Activated T-cell treated with anti-CD3 and anti-CD28 coated beads, Interleukin-2, amount 50 U/mL, for 24 hours (primary cell): ENCODE measurements at regions not wholly inside any gene's neighbourhood (a gene's known extent, or its start where the extent isn't known, plus 50 kb on each side); places are given as distances from the start of the nearest gene placed in this dataset.

Experiments
- DNase-seq: peaks from one replicate; pipeline ENCODE4 v3.0.0-alpha.2; 2020
- H3K27ac Mint-ChIP-seq: 2 replicates; pipeline ENCODE4 v1.8.0; 2020; ENCODE audit warnings: mild to moderate bottlenecking, mixed read lengths
- H3K27me3 Mint-ChIP-seq: 2 replicates; pipeline ENCODE4 v1.8.0; 2020; ENCODE audit warnings: mixed read lengths
- H3K36me3 Mint-ChIP-seq: 2 replicates; pipeline ENCODE4 v1.8.0; 2020; ENCODE audit warnings: low read depth, mixed read lengths
- H3K4me1 Mint-ChIP-seq: 2 replicates; pipeline ENCODE4 v1.8.0; 2020; ENCODE audit warnings: low read depth, mixed read lengths
- H3K4me3 Mint-ChIP-seq: 2 replicates; pipeline ENCODE4 v1.8.0; 2020; ENCODE audit warnings: mild to moderate bottlenecking, moderate library complexity, mixed read lengths
- H3K9me3 Mint-ChIP-seq: 2 replicates; pipeline ENCODE4 v1.8.0; 2020; ENCODE audit warnings: mixed read lengths

DNA sequence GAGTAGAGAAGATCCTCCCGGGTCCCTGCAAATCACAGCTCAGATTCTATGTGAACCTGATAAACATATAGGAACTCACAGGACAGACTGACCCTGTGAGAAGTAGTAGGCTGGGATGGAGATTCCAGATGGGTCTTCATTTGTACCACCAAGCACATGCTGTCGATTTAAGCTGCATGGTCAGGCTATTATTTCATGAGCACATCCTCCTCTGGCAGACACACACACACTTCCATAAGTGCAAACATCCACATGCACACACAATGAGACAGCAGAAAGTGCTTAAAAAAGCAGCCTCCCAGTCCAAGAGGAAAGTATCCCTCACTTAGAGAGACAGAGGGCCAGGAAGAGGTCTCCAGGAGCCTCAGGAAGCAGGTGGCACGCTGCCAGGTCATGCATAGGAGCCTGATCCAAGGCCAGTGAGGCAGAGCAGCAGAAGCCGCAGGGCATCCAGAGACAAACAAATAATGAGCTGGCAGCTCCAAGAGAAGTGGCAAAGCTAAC, 131.8 kb downstream of the UNC5CL start:
- Mint-ChIP-seq H3K27me3 (peaks cover 20% of the 10 kb centered on the region), H3K9me3 (no peaks in the 10 kb centered on the region), H3K36me3 (no peaks in the 10 kb centered on the region), H3K4me1 (peaks cover 9% of the 10 kb centered on the region), H3K27ac (no peak overlapping the region), H3K4me3 (no peak overlapping the region)
- DNase-seq, result no peak

DNA sequence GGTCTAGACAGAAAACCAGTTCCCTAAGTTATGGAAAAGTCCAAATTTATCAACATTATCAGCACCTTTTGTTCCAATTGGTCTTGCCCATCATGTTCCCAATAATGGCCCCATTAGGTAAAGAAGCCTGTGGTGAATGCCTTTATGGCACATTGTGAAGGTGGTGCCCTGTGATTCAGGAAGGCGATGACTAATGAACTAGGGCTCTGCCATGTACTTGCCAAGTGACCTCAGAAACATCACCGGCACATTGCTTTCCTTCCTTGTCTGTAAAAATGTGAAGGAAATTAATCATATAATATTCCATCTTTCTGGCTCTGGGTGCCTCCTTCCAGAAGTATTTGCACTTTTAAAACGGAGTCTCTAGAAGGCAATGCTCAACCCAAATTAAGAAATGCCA, 132.3 kb downstream of the UNC5CL start:
- Mint-ChIP-seq H3K36me3 (no peaks in the 10 kb centered on the region), H3K4me1 (peaks cover 9% of the 10 kb centered on the region), H3K9me3 (no peaks in the 10 kb centered on the region), H3K27ac (no peak overlapping the region), H3K4me3 (no peak overlapping the region), H3K27me3 (peaks cover 19% of the 10 kb centered on the region)
- no peak for DNase-seq

DNA sequence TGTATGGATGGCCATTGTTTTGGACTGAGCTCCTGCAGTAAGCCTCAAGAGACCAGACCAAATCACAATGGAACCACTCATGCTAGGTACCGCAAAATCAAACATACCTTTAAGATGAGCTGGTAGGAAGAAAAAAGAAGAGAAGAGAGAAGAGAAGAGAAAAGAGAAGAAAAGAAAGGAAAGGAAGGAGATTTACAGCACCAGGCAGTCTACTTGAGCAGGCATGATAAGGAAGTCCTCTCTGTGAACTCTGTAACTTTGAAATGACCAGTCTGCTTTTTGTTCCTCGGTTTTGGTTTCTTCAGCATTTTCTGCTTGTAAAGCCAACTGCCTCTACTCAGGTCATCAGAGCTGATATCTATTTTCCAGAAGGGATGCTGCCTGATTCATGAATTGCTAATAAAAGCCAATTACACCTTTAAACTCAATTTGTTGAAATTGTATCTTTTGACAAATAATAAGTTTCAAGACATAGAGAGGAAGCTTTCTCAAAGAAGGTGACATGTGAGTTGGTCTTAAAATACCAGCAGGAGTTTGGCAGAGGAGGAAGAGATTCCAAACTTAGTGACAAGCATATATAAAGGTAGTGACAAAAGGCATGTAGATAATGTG, 134.3 kb downstream of the UNC5CL start:
- H3K4me1 Mint-ChIP-seq, result no peaks in the 10 kb centered on the region
- peaks cover 19% of the 10 kb centered on the region for H3K27me3 Mint-ChIP-seq
- no peak overlapping the region for H3K4me3 Mint-ChIP-seq
- H3K27ac Mint-ChIP-seq, result no peak overlapping the region
- no peaks in the 10 kb centered on the region for H3K36me3 Mint-ChIP-seq
- DNase-seq, result no peak
- no peaks in the 10 kb centered on the region for H3K9me3 Mint-ChIP-seq

DNA sequence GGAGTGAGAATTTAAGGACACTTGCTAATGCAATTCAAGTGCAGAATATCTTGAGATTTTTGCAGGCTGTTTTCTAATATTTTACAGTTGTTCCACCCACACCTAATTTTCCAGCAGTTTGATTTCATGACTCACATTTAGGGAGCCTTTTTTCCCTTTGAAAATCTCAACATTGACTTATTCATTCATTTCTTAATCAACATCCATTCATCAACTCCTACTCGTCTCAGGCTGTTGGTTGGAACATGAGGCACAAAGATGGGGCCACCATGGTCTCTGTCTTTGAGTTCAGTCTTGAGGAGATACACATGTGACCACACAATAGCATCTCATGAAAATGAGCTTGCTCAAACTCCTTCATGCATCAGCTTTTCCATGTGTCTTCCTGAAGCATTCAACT, 135.6 kb downstream of the UNC5CL start:
- Mint-ChIP-seq H3K36me3 (no peaks in the 10 kb centered on the region), H3K4me1 (no peaks in the 10 kb centered on the region), H3K9me3 (no peaks in the 10 kb centered on the region), H3K27ac (no peak overlapping the region), H3K4me3 (no peak overlapping the region), H3K27me3 (peaks cover 16% of the 10 kb centered on the region)
- DNase-seq, result no peak

DNA sequence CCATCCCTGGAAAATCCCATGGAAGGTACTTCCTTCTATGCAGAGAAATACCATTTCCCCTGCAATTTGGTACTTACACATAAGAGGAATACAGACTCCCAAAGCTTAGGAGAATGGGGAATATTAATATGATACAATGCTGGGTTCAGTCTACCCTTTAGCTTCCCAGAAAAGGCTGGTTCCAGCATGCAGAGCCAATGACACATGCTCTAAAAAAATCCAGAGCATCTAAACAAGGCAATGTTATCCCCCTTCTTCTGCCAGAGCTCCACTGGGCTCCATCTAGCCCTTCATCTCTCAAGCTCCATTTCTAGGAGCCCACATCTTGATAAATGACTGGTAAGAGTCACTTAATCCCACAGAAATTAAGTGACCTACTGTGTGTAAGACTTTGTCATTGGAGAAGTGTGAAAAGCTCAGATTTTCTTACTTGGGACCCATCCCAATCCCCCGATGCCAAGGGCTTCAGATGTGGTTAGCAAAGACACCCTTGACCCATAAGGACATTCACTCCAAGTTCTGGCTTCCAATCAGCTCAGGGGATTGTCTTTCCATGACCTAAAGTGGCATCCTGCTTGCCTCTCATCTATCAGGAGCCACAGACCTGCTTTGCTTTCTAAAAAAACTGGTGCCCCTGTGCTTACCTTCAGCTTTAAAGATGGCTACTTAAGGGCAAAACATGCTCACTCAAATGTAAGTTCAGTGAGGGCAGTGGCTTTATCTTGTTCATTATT, 137.5 kb downstream of the UNC5CL start:
- no peak overlapping the region for H3K27ac Mint-ChIP-seq
- DNase-seq, result no peak
- peaks cover 14% of the 10 kb centered on the region for H3K27me3 Mint-ChIP-seq

DNA sequence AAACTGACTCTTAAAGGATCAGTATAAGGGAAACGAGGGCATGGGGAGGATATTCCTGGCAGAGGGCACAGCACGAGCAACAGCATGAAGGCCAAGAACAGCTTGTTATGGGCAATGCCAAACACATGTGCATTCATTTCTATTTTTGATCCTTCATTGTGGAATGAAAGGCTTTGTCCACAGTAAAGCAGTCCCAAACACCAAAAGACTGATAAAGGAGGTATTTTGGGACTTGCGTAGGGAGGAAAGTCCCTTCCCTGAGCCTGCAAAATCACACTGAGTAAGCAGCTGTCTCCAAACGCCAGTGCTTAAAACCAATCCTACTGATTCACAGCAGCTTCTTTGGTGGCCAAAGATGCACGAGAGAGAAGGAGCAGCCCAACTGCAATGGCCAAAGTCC, 138.2 kb downstream of the UNC5CL start:
- no peak for DNase-seq
- Mint-ChIP-seq H3K27ac (no peak overlapping the region), H3K4me1 (no peaks in the 10 kb centered on the region), H3K36me3 (no peaks in the 10 kb centered on the region), H3K9me3 (no peaks in the 10 kb centered on the region), H3K4me3 (no peak overlapping the region), H3K27me3 (peaks cover 14% of the 10 kb centered on the region)

More for the DNA sequence above, 137.5 kb downstream of the UNC5CL start:
- Mint-ChIP-seq H3K4me3 (no peak overlapping the region), H3K9me3 (no peaks in the 10 kb centered on the region), H3K4me1 (no peaks in the 10 kb centered on the region), H3K36me3 (no peaks in the 10 kb centered on the region)

DNA sequence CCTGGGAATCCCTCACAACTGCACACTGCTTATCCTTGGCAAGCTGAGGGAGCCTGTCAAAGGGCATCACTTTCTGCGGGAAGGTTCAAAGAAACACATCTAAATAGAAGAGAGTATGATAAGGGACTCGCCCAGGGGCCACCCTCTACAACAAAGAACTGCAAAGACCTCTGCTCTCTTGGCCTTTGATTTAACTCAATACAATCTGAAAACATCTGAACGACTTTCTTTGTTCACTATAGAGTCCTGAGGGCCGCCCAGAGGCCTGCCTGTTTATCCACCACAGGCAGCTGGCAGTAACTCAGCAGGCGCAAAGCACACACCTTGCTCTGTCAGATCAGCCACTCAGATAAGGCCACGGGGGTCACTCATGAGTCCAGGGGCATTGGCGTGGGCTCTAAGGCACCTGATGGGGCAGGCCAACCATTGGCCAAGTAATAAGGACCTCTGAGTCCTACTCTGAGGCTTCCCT, 139.3 kb downstream of the UNC5CL start:
- DNase-seq, result no peak
- H3K9me3 Mint-ChIP-seq, result no peaks in the 10 kb centered on the region
- peaks cover 8% of the 10 kb centered on the region for H3K27me3 Mint-ChIP-seq
- no peak overlapping the region for H3K4me3 Mint-ChIP-seq
- no peaks in the 10 kb centered on the region for H3K36me3 Mint-ChIP-seq
- no peaks in the 10 kb centered on the region for H3K4me1 Mint-ChIP-seq
- H3K27ac Mint-ChIP-seq, result no peak overlapping the region

DNA sequence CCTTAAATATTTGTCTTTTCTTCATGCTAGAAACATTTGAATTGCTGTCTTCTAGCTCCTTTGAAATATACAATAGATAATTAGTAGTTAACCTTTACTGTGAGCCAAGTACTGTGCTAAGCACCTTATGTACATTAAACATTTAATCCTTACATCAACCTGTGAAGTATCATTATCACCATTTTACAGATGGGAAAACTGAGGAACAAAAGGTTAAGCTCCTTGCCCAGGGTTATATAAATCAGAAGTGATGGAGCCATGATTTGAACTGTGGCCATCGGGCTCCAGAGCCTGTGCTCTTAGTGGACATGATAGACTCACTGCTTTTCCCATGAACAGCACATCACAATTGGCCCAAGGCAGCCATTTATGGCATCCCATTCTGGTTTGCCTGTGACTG, 140.9 kb downstream of the UNC5CL start:
- Mint-ChIP-seq H3K27me3 (peaks cover 9% of the 10 kb centered on the region), H3K4me1 (no peaks in the 10 kb centered on the region), H3K4me3 (no peak overlapping the region), H3K27ac (no peak overlapping the region), H3K36me3 (no peaks in the 10 kb centered on the region), H3K9me3 (no peaks in the 10 kb centered on the region)
- no peak for DNase-seq

DNA sequence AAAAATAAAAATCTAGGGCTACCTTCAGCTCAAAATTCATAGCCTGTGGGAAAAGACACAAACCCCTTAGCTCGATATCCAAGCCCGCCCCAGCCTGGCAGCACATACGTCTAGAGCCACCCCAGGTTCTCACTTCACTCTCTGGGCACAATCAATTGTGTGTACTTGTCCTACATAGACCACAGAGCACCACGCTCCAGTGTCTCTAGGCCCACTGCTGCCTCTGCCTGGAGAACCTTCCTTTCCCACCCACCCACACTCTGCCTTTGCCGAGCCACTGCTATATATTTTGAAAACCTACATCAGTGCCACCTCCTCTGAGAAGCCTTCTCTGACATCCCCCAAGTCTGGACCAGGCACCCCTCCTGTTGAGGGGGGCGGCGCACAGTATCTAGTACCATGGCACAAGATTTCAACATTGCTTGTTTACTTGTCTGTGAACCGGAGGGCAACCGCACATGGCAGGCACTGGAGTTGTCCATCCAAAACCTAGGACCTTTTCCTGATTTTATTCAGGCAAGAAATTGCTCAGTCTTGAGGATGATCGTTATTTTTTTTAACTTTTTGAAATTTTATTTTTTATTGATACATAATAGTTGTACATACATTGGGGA, 141.5 kb downstream of the UNC5CL start:
- H3K27ac Mint-ChIP-seq, result no peak overlapping the region
- H3K4me3 Mint-ChIP-seq, result no peak overlapping the region
- no peaks in the 10 kb centered on the region for H3K9me3 Mint-ChIP-seq
- peaks cover 10% of the 10 kb centered on the region for H3K27me3 Mint-ChIP-seq
- no peak for DNase-seq
- H3K4me1 Mint-ChIP-seq, result no peaks in the 10 kb centered on the region
- no peaks in the 10 kb centered on the region for H3K36me3 Mint-ChIP-seq

DNA sequence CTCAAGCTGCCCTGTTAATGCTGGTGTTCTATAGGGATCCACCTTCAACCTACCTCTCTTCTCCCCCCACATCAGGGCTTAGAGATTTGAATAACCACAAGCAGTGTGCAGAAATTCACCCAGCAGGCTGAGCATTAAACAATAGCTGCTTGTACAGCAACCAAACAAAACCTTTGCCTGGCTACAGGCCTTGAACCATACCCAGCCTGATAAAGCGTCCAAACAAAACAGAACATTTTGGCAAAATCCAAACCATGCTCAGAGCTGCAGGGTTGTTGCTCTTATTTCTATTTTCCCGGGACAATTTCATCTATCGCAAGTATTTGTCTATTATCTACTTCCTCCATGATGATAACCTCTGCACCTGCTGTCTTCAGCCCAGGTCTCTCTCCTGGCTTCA, 142.3 kb downstream of the UNC5CL start:
- no peak overlapping the region for H3K27ac Mint-ChIP-seq
- H3K4me3 Mint-ChIP-seq, result no peak overlapping the region
- H3K4me1 Mint-ChIP-seq, result no peaks in the 10 kb centered on the region
- no peaks in the 10 kb centered on the region for H3K36me3 Mint-ChIP-seq
- H3K27me3 Mint-ChIP-seq, result peaks cover 10% of the 10 kb centered on the region
- no peak for DNase-seq
- no peaks in the 10 kb centered on the region for H3K9me3 Mint-ChIP-seq

DNA sequence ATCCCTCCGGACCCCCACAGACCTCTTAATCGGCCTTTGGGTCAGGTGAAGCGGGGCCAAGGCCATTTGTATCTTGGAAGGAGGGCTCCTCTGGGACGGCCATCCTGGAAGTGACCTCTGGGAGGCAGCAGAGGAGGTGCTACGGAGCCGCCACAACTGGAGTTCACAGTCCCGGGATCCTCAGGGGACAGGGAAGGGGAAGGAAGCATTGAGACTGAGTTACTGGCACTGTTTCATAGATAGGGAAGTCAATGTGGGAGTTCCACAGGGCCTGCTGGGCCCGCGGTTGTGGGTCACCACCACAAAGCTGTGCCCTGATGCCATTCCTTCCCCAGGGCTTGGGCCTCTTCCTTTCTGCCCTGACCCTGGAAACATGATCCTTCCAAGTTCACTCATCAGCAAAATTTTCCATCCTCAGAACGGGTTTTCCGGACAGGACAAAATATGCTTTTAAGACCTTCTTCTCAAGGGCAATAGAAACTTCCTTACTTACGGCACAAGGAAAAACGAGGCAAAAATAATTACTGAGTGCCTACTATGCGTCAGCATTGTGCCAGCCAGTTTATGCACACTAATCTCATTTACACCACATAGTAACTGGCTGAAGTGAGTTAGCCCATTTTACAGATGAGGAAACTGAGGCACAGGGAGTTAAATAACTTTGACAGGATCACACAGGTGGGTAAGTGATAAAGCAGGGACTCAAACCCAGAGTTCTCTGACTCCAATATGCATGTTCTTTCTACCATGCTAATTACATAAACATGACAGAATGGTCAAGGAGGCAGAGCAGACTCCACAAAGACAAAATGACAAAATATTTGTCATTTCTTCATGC, 143.8 kb downstream of the UNC5CL start:
- no peak for DNase-seq
- Mint-ChIP-seq H3K4me3 (no peak overlapping the region), H3K27me3 (peaks cover 18% of the 10 kb centered on the region), H3K4me1 (no peaks in the 10 kb centered on the region), H3K36me3 (no peaks in the 10 kb centered on the region), H3K9me3 (no peaks in the 10 kb centered on the region), H3K27ac (no peak overlapping the region)

DNA sequence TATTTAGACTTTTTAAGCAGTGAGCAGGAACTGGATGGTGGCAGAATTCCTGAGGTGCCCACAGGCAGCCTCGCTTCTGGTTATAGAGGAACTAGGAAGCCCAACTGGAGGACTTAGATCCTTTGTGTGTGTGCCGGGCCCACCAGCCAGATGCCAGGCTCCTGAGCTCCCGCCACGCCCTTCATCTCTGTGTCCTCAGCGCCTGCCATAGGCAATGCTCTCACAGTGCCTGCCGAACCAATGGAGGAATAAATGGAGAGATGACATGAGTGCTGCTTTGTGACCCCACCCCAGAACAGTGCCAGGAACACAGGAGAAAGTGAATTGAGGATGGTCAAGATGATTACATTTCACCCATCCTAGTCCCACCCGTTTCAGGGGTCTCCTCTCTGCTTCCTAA, 146.0 kb downstream of the UNC5CL start:
- Mint-ChIP-seq H3K27ac (no peak overlapping the region), H3K4me3 (no peak overlapping the region), H3K27me3 (peaks cover 14% of the 10 kb centered on the region), H3K4me1 (no peaks in the 10 kb centered on the region), H3K9me3 (no peaks in the 10 kb centered on the region), H3K36me3 (no peaks in the 10 kb centered on the region)
- no peak for DNase-seq

DNA sequence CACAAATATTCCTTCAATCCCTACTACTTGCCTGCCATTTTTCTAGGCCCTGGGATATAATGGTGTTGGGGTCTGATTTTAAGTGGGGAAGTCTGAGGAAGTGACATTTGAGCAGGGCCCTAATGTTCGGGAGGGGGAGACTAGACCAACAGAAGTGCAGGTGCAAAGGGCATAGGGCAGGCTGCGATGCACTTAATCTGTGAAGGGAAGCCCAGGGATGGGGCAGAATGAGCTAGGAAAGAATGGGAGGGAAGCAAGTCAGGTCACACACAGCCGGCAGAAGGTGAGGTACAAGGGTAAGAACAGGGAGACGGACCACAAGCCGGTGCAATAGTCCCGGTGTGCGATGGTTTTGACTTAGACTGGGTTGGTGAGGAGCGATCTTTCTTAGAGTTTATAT, 146.8 kb downstream of the UNC5CL start:
- peaks cover 10% of the 10 kb centered on the region for H3K27me3 Mint-ChIP-seq
- H3K9me3 Mint-ChIP-seq, result no peaks in the 10 kb centered on the region
- no peak overlapping the region for H3K27ac Mint-ChIP-seq
- DNase-seq, result no peak
- no peaks in the 10 kb centered on the region for H3K36me3 Mint-ChIP-seq
- H3K4me1 Mint-ChIP-seq, result no peaks in the 10 kb centered on the region
- H3K4me3 Mint-ChIP-seq, result no peak overlapping the region

DNA sequence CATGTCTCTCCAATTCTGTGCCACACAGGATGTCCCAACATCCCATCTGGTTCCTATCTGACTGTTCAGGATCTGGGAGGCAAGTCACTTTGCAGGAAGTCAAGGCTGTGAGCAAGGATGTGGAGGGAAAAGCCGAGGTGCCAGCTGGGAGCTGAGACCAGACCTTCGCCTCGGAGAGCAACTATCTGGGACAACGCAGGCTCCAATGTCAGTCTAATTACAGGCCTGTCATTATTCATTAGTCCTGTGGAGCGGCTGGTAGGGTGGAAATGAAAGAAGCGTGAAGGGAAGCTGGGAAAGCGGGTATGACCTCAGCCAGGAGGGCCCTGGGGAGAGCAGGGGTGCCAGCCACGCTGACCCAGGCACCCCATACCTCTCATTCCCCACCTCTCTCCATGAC, 147.3 kb downstream of the UNC5CL start:
- H3K4me1 Mint-ChIP-seq, result no peaks in the 10 kb centered on the region
- H3K27me3 Mint-ChIP-seq, result peaks cover 10% of the 10 kb centered on the region
- H3K9me3 Mint-ChIP-seq, result no peaks in the 10 kb centered on the region

More for the DNA sequence above, 147.3 kb downstream of the UNC5CL start:
- no peak for DNase-seq
- no peak overlapping the region for H3K4me3 Mint-ChIP-seq
- H3K27ac Mint-ChIP-seq, result no peak overlapping the region
- no peaks in the 10 kb centered on the region for H3K36me3 Mint-ChIP-seq
